NB4 (cell line): ENCODE measurements at regions not wholly inside any gene's neighbourhood (a gene's known extent, or its start where the extent isn't known, plus 50 kb on each side); places are given as distances from the start of the nearest gene placed in this dataset.

ENCODE experiments used
- DNase-seq: peaks from one replicate; pipeline ENCODE4 v3.0.0; 2010; ENCODE audit warnings: low read depth
- H3K4me3 ChIP-seq: one replicate; pipeline ENCODE4 v1.5.1; 2011; ENCODE audit warnings: mild to moderate bottlenecking, low read depth, low read length, moderate library complexity
- CTCF ChIP-seq: IDR thresholded peaks from one replicate; pipeline ENCODE4 v1.5.1; 2012; ENCODE audit warnings: low read depth, low read length
- MAX ChIP-seq: IDR thresholded peaks from 2 replicates; pipeline ENCODE4 v1.6.1; 2011; ENCODE audit warnings: low read depth, low read length
- MYC ChIP-seq: IDR thresholded peaks from 2 replicates; pipeline ENCODE4 v1.6.1; 2011; ENCODE audit warnings: low read depth, low read length
- POLR2A ChIP-seq: IDR thresholded peaks from 2 replicates; pipeline ENCODE4 v1.6.1; 2011; ENCODE audit warnings: mild to moderate bottlenecking; ENCODE audit not compliant: insufficient read length; ENCODE audit errors: extremely low read depth

- no peak for TF ChIP-seq CTCF
- TF ChIP-seq MAX, result no peak
- TF ChIP-seq POLR2A, result no peak
- no peak for TF ChIP-seq MYC
- no peak for DNase-seq
- H3K4me3 ChIP-seq, result no peak overlapping the region
Observed at GRCh38 chr10:44201011-44201410, 183.9 kb downstream of the CXCL12 start.

DNA sequence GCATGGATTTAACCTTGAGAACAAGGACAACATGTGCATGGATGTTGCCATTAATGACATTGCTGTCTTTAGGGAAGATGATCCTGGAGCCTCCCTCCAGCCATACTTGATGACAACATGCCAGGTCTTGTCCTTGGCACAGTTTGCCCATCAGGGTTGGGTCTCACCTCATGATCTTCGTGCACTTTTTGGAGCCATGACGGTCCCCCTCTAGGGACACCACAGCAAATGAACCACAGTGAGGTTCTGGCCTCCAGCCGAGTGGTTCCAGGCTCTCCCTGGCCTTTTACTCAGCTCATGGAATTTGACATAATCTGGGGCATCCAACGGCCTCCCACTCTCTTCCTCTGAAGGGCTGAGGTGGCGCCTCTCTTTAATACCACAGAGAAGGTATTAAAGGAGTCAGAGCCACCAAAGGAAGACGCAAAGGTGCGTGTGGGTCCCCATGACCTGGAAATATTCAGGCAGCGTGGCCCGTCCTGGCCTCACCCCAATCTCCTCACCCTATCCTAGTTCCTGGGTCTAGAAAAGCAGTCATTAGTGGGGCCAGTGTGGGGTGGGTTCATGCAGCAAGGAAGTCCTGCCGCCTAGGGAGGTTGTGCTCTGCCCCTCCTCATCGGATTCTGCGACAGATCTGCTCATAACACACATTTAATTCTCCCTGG lies 184.8 kb downstream of the CXCL12 start:
- no peak overlapping the region for H3K4me3 ChIP-seq
- TF ChIP-seq MAX (no peak), CTCF (no peak), MYC (no peak), POLR2A (no peak)
- no peak for DNase-seq

DNA sequence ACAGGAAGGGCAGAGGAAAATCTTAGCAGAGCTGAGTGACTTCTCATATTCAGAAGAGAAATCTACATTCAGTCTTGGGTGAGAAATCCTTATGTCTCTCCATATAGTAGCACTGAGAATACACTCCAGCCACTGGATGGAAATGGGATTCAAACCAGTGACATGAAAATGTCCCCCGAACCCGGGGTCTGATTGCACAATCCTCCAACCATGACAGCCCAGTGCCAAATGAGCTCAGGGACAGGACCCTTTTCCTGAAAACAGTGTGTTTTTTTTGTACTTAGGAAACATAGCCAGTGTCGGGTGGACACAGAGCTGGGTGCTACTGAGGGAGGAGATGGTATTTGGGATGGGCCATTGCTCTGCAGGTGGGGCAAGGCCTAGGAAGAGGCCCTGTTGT lies 185.6 kb downstream of the CXCL12 start:
- TF ChIP-seq POLR2A, result no peak
- TF ChIP-seq CTCF, result no peak
- no peak for TF ChIP-seq MYC
- TF ChIP-seq MAX, result no peak
- H3K4me3 ChIP-seq, result no peak overlapping the region
- no peak for DNase-seq

- DNase-seq, result no peak
- H3K4me3 ChIP-seq, result no peak overlapping the region
- TF ChIP-seq CTCF (no peak), MYC (no peak), POLR2A (no peak), MAX (no peak)
Observed at GRCh38 chr10:44198780-44199097, 186.2 kb downstream of the CXCL12 start.

GRCh38 chr10:44198096-44198779 lies 186.7 kb downstream of the CXCL12 start:
- no peak for DNase-seq
- no peak for TF ChIP-seq MAX
- TF ChIP-seq CTCF, result no peak
- no peak for TF ChIP-seq POLR2A
- TF ChIP-seq MYC, result no peak
- H3K4me3 ChIP-seq, result no peak overlapping the region
